ENCODE measurements at regions not wholly inside any gene's neighbourhood (a gene's known extent, or its start where the extent isn't known, plus 50 kb on each side); places are given as distances from the start of the nearest gene placed in this dataset.

DNA sequence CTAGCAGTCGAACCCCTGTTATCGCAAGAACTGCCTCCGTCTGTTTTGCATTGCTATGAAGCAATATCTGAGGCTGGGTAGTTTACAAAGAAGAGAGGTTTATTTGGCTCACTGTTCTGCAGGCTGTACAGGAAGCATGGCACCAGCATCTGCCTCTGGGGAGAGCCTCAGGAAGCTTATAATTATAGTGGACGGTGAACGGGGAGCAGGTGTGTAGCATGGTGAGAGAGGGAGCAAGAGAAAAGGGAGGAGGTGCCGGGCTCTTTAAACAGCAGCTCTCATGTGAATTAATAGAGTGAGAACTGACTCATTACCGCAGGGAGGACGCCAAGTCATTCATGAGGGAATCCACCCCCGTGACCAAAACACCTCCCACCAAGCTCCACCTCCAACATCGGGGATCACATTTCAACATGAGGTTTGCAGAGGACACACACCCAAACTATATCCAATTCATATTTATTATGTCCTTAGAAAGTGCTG is 172.6 kb upstream of the KCNG1 start:
- Histone ChIP-seq H2AFZ (no peak overlapping the region), H3K79me2 (no peaks in the 10 kb centered on the region), H3K27me3 (peaks cover 4% of the 10 kb centered on the region), H3K36me3 (replicated peaks; ENCODE audit: insufficient read depth, low read depth) (no peaks in the 10 kb centered on the region), H3K9me3 (ENCODE audit: low read depth) (no peaks in the 10 kb centered on the region), H3K27ac (no peak overlapping the region), H3K4me1 (ENCODE audit: insufficient read depth) (no peaks in the 10 kb centered on the region), H3K4me2 (no peak overlapping the region), H3K4me3 (no peak overlapping the region), H3K9me2 (replicated peaks; ENCODE audit: insufficient read depth) (no peaks in the 10 kb centered on the region), H4K20me1 (ENCODE audit: insufficient read depth, poor library complexity, severe bottlenecking) (no peaks in the 10 kb centered on the region)
- WGBS (ENCODE audit: low lambda C conversion rate, missing lambda C conversion rate), result 88% methylated on average over 10 of the region's 10 CpGs
- no peak for DNase-seq (ENCODE audit: low spot score)
- no peak for TF ChIP-seq EZH2phosphoT487 (IDR thresholded peaks at IDR 0.05; ENCODE audit: low read depth, severe bottlenecking, unreplicated experiment)
- TF ChIP-seq, protein P1, sequence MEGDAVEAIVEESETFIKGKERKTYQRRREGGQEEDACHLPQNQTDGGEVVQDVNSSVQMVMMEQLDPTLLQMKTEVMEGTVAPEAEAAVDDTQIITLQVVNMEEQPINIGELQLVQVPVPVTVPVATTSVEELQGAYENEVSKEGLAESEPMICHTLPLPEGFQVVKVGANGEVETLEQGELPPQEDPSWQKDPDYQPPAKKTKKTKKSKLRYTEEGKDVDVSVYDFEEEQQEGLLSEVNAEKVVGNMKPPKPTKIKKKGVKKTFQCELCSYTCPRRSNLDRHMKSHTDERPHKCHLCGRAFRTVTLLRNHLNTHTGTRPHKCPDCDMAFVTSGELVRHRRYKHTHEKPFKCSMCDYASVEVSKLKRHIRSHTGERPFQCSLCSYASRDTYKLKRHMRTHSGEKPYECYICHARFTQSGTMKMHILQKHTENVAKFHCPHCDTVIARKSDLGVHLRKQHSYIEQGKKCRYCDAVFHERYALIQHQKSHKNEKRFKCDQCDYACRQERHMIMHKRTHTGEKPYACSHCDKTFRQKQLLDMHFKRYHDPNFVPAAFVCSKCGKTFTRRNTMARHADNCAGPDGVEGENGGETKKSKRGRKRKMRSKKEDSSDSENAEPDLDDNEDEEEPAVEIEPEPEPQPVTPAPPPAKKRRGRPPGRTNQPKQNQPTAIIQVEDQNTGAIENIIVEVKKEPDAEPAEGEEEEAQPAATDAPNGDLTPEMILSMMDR (IDR thresholded peaks at IDR 0.05; ENCODE audit: poor library complexity), result no peak
- no peak for TF ChIP-seq EZH2 (IDR thresholded peaks at IDR 0.05; ENCODE audit: borderline replicate concordance)

DNA sequence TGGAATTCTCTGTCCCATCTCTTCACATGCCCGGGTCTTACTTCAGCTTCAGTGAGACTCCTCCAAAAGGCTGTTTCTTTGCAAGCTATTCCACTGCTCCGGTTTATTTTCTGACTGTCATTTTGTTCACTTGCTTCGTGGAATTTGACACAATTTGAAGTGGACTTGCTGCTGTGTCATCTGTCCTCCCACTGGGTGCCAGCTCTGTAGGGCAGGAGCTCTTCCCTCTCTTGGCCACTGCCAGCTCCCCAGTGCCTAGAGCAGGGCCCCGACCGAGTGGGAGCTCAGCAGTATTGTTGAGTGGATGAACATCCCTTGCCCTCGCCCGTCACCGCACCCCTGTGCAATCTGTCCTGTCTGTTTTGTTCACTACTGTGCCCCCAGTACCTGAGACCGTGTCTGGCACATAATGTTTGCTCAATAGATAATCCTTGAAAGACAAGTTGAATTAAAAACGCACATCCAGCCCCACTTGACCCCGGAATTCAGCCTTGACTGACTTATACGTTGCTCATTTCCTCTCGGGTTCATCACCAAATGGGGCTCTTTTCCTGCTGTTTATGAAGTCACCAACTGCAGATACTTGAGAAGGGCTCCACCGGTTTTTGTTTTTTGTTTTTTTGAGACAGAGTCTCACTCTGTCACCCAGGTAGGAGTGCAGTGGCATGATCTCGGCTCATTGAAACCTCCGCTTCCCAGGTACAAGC is 170.3 kb upstream of the KCNG1 start:
- Histone ChIP-seq H3K4me2 (no peak overlapping the region), H3K27me3 (peaks cover 4% of the 10 kb centered on the region), H3K36me3 (replicated peaks; ENCODE audit: insufficient read depth, low read depth) (no peaks in the 10 kb centered on the region), H2AFZ (no peak overlapping the region), H3K79me2 (no peaks in the 10 kb centered on the region), H3K27ac (no peak overlapping the region), H3K9me3 (ENCODE audit: low read depth) (no peaks in the 10 kb centered on the region), H3K9me2 (replicated peaks; ENCODE audit: insufficient read depth) (no peaks in the 10 kb centered on the region), H4K20me1 (ENCODE audit: insufficient read depth, poor library complexity, severe bottlenecking) (no peaks in the 10 kb centered on the region), H3K4me3 (no peak overlapping the region), H3K4me1 (ENCODE audit: insufficient read depth) (no peaks in the 10 kb centered on the region)
- no peak for DNase-seq (ENCODE audit: low spot score)
- WGBS (ENCODE audit: low lambda C conversion rate, missing lambda C conversion rate), result 90% methylated on average over 16 of the region's 16 CpGs
- no peak for TF ChIP-seq EZH2phosphoT487 (IDR thresholded peaks at IDR 0.05; ENCODE audit: low read depth, severe bottlenecking, unreplicated experiment)
- TF ChIP-seq, protein P1 (IDR thresholded peaks at IDR 0.05; ENCODE audit: poor library complexity), result no peak
- no peak for TF ChIP-seq EZH2 (IDR thresholded peaks at IDR 0.05; ENCODE audit: borderline replicate concordance)

DNA sequence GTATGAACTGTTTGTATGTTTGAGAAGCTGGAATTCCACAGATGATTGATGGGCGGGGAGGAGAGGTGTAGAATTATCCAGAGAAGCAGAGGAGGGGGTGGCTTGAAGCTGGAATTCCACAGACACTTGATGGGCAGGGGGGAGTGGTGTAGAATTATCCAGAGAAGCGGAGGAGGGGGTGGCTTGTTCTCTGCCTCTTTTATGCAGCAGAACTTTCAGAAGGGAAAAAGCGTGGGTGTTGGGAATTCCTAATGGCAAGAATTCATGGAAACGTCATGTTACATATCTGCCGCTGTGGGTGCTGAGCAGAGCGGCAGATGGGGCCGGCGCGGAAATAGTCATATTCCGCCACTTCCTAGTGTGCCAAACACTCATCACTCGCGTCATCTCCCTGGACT is 167.9 kb upstream of the KCNG1 start:
- DNase-seq (ENCODE audit: low spot score), result no peak
- Histone ChIP-seq H3K36me3 (replicated peaks; ENCODE audit: insufficient read depth, low read depth) (no peaks in the 10 kb centered on the region), H3K4me3 (no peak overlapping the region), H4K20me1 (ENCODE audit: insufficient read depth, poor library complexity, severe bottlenecking) (no peaks in the 10 kb centered on the region), H3K27ac (no peak overlapping the region), H3K79me2 (no peaks in the 10 kb centered on the region), H2AFZ (no peak overlapping the region), H3K9me2 (replicated peaks; ENCODE audit: insufficient read depth) (no peaks in the 10 kb centered on the region), H3K4me2 (no peak overlapping the region), H3K27me3 (no peaks in the 10 kb centered on the region), H3K9me3 (ENCODE audit: low read depth) (no peaks in the 10 kb centered on the region), H3K4me1 (ENCODE audit: insufficient read depth) (no peaks in the 10 kb centered on the region)
- TF ChIP-seq, protein P1 (IDR thresholded peaks at IDR 0.05; ENCODE audit: poor library complexity), result no peak
- TF ChIP-seq EZH2 (IDR thresholded peaks at IDR 0.05; ENCODE audit: borderline replicate concordance) (no peak), EZH2phosphoT487 (IDR thresholded peaks at IDR 0.05; ENCODE audit: low read depth, severe bottlenecking, unreplicated experiment) (no peak)
- WGBS (ENCODE audit: low lambda C conversion rate, missing lambda C conversion rate), result 79% methylated on average over 12 of the region's 12 CpGs

Data from hepatocyte (in vitro differentiated cells).